ENCODE measurements at regions not wholly inside any gene's neighbourhood (a gene's known extent, or its start where the extent isn't known, plus 50 kb on each side); places are given as distances from the start of the nearest gene placed in this dataset.

DNA sequence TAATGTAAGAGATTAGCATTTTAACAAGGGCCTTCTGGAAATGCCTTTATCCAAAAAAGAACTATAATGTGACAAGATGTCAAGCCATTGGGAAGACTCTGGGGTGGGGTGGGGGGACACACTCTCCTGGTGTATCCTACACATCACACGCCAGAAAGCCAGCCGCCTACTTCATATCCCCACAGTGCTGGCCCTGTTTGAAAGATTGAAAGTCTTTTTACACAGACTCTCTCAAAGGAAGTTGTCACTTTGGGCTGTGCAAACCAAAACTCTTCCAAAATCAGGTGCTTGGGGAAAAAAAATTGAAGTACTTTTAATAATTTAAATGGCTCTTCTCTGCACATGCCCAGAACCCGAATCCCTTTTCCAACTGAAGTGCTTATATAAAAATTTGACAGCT, 666.7 kb downstream of the BCL11A start:
- peak overlapping the region; percentile 89 for H3K27ac ChIP-seq (ENCODE audit: low read length)
- no peaks in the 10 kb centered on the region for H3K9me3 ChIP-seq (ENCODE audit: insufficient read depth, low read length)
- no peaks in the 10 kb centered on the region for H4K20me1 ChIP-seq (ENCODE audit: insufficient read depth, low read length)
- H3K4me2 ChIP-seq (ENCODE audit: low read length) = peak overlapping the region; percentile 71
- H3K27me3 ChIP-seq (ENCODE audit: low read depth, low read length) = no peaks in the 10 kb centered on the region
- H2AFZ ChIP-seq (ENCODE audit: low read depth, low read length) = 0 out of 2 replicates have a peak overlapping the region, but pooled peaks have one; percentile 64
- TF ChIP-seq EZH2phosphoT487 (IDR thresholded peaks at IDR 0.05; ENCODE audit: low read depth) = no peak
- no peaks in the 10 kb centered on the region for H3K79me2 ChIP-seq (ENCODE audit: low read length)
- H3K4me3 ChIP-seq (ENCODE audit: low read length) = peak overlapping the region; percentile 59
- H3K9ac ChIP-seq (ENCODE audit: low read length) = peak overlapping the region; percentile 72
- no peaks in the 10 kb centered on the region for H3K36me3 ChIP-seq (replicated peaks; ENCODE audit: low read depth, low read length)
- peaks cover 41% of the 10 kb centered on the region for H3K4me1 ChIP-seq (ENCODE audit: low read length)

DNA sequence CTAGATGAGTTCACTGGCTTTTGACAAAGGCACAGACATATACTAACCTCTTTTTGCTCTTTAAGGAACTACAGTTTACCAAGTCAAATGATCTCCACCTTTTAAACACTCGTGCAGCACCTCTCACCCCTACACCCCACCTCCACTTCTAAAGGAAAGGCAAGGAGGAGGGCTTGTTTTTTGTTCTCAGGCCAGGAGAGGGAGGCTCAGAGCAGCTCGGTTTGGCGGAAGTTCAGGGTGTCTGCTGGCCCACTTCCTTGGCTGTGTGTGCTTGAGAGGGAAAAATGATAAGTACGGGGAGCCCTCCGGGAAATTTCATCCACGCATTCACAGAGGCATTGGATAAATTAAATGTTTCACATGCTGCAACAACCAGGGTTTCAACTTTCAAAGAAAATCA, 667.9 kb downstream of the BCL11A start:
- H3K79me2 ChIP-seq (ENCODE audit: low read length) = no peaks in the 10 kb centered on the region
- no peaks in the 10 kb centered on the region for H4K20me1 ChIP-seq (ENCODE audit: insufficient read depth, low read length)
- peak overlapping the region; percentile 89 for H3K27ac ChIP-seq (ENCODE audit: low read length)
- H3K27me3 ChIP-seq (ENCODE audit: low read depth, low read length) = no peaks in the 10 kb centered on the region
- H3K4me1 ChIP-seq (ENCODE audit: low read length) = peaks cover 41% of the 10 kb centered on the region
- peak overlapping the region; percentile 59 for H3K4me3 ChIP-seq (ENCODE audit: low read length)
- H3K9me3 ChIP-seq (ENCODE audit: insufficient read depth, low read length) = no peaks in the 10 kb centered on the region
- TF ChIP-seq, protein P1, sequence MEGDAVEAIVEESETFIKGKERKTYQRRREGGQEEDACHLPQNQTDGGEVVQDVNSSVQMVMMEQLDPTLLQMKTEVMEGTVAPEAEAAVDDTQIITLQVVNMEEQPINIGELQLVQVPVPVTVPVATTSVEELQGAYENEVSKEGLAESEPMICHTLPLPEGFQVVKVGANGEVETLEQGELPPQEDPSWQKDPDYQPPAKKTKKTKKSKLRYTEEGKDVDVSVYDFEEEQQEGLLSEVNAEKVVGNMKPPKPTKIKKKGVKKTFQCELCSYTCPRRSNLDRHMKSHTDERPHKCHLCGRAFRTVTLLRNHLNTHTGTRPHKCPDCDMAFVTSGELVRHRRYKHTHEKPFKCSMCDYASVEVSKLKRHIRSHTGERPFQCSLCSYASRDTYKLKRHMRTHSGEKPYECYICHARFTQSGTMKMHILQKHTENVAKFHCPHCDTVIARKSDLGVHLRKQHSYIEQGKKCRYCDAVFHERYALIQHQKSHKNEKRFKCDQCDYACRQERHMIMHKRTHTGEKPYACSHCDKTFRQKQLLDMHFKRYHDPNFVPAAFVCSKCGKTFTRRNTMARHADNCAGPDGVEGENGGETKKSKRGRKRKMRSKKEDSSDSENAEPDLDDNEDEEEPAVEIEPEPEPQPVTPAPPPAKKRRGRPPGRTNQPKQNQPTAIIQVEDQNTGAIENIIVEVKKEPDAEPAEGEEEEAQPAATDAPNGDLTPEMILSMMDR (IDR thresholded peaks at IDR 0.05; ENCODE audit: low read depth, low read length) = peak; percentile 40
- TF ChIP-seq EZH2phosphoT487 (IDR thresholded peaks at IDR 0.05; ENCODE audit: low read depth) = no peak
- H3K9ac ChIP-seq (ENCODE audit: low read length) = peak overlapping the region; percentile 72
- H3K36me3 ChIP-seq (replicated peaks; ENCODE audit: low read depth, low read length) = no peaks in the 10 kb centered on the region
- H2AFZ ChIP-seq (ENCODE audit: low read depth, low read length) = peak overlapping the region; percentile 64
- H3K4me2 ChIP-seq (ENCODE audit: low read length) = peak overlapping the region; percentile 71

DNA sequence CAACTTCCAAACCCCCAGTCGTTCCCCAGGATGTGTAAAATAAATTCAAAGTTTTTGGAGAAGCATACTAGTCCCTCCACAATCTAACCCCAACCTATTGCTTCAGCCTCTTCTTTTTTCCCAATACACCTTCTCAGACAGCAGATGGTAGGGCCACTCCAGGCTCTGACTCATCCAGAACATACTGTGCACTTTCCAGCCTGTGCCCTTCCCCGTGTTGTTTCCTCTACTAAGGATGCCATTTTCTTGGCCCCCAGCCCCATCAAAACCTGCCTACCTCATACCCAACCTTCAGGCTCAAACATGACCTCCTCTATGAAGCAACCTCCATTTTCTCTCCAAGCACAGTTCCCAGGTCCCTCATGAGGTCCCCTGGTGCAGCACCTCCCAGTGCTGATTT, 669.3 kb downstream of the BCL11A start:
- no peaks in the 10 kb centered on the region for H3K79me2 ChIP-seq (ENCODE audit: low read length)
- H3K36me3 ChIP-seq (replicated peaks; ENCODE audit: low read depth, low read length) = no peaks in the 10 kb centered on the region
- TF ChIP-seq EZH2phosphoT487 (IDR thresholded peaks at IDR 0.05; ENCODE audit: low read depth) = no peak
- TF ChIP-seq, protein P1 (IDR thresholded peaks at IDR 0.05; ENCODE audit: low read depth, low read length) = no peak
- no peak overlapping the region for H3K27ac ChIP-seq (ENCODE audit: low read length)
- H3K9me3 ChIP-seq (ENCODE audit: insufficient read depth, low read length) = no peaks in the 10 kb centered on the region
- H3K4me2 ChIP-seq (ENCODE audit: low read length) = no peak overlapping the region
- H4K20me1 ChIP-seq (ENCODE audit: insufficient read depth, low read length) = no peaks in the 10 kb centered on the region
- no peaks in the 10 kb centered on the region for H3K27me3 ChIP-seq (ENCODE audit: low read depth, low read length)
- H3K4me3 ChIP-seq (ENCODE audit: low read length) = no peak overlapping the region
- H3K4me1 ChIP-seq (ENCODE audit: low read length) = peaks cover 41% of the 10 kb centered on the region
- H2AFZ ChIP-seq (ENCODE audit: low read depth, low read length) = no peak overlapping the region
- H3K9ac ChIP-seq (ENCODE audit: low read length) = no peak overlapping the region

DNA sequence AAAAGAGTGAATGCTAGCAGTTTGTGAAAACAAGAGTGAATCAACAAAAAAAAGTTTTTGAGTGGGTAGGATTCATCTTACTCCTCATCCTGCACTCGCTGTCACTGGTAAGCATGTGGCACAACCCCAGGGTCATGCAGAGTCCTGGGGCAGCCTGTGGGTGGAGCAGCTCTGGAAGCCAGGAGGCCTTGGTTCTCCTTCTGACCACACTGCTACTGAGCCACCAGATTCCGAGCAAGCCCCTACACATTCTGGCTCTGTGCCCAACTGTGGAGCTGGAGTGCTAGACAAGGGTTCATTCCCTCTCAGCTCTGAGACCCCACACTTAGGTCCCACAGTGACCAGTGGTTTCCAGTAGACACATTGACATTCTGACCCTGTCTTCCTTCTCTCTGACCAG, 670.6 kb downstream of the BCL11A start:
- Histone ChIP-seq H4K20me1 (ENCODE audit: insufficient read depth, low read length) (no peaks in the 10 kb centered on the region), H3K4me2 (ENCODE audit: low read length) (no peak overlapping the region), H3K27me3 (ENCODE audit: low read depth, low read length) (no peaks in the 10 kb centered on the region), H3K79me2 (ENCODE audit: low read length) (no peaks in the 10 kb centered on the region), H3K27ac (ENCODE audit: low read length) (no peak overlapping the region), H3K9me3 (ENCODE audit: insufficient read depth, low read length) (no peaks in the 10 kb centered on the region), H2AFZ (ENCODE audit: low read depth, low read length) (no peak overlapping the region), H3K9ac (ENCODE audit: low read length) (no peak overlapping the region), H3K36me3 (replicated peaks; ENCODE audit: low read depth, low read length) (no peaks in the 10 kb centered on the region), H3K4me1 (ENCODE audit: low read length) (peaks cover 29% of the 10 kb centered on the region), H3K4me3 (ENCODE audit: low read length) (no peak overlapping the region)
- TF ChIP-seq EZH2phosphoT487 (IDR thresholded peaks at IDR 0.05; ENCODE audit: low read depth) = no peak
- TF ChIP-seq, protein P1 (IDR thresholded peaks at IDR 0.05; ENCODE audit: low read depth, low read length) = no peak

DNA sequence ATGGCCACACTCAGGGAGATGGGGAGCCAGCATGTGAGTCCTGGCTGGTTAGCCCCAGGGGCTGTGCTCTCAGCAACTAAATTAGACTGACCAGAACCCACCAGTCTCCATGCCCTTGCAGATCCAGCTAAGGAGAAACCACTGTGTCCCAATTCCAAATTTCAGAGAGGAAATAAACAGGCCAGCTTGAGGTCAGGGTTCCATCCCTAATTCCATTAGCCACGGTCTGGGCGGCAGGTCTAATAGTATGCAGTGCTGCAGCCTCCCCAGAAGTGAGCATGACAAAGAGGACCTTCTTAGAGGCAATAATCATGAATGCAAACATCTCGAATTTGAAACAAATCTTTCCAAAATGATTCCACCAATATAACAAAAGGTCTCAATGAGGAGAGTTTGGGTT, 671.2 kb downstream of the BCL11A start:
- H3K27ac ChIP-seq (ENCODE audit: low read length) = no peak overlapping the region
- H3K27me3 ChIP-seq (ENCODE audit: low read depth, low read length) = no peaks in the 10 kb centered on the region
- no peaks in the 10 kb centered on the region for H4K20me1 ChIP-seq (ENCODE audit: insufficient read depth, low read length)
- H3K4me3 ChIP-seq (ENCODE audit: low read length) = no peak overlapping the region
- H2AFZ ChIP-seq (ENCODE audit: low read depth, low read length) = no peak overlapping the region
- TF ChIP-seq EZH2phosphoT487 (IDR thresholded peaks at IDR 0.05; ENCODE audit: low read depth) = no peak
- TF ChIP-seq, protein P1 (IDR thresholded peaks at IDR 0.05; ENCODE audit: low read depth, low read length) = no peak
- no peaks in the 10 kb centered on the region for H3K9me3 ChIP-seq (ENCODE audit: insufficient read depth, low read length)
- H3K4me1 ChIP-seq (ENCODE audit: low read length) = peaks cover 24% of the 10 kb centered on the region
- no peaks in the 10 kb centered on the region for H3K36me3 ChIP-seq (replicated peaks; ENCODE audit: low read depth, low read length)
- H3K9ac ChIP-seq (ENCODE audit: low read length) = no peak overlapping the region
- no peaks in the 10 kb centered on the region for H3K79me2 ChIP-seq (ENCODE audit: low read length)
- H3K4me2 ChIP-seq (ENCODE audit: low read length) = no peak overlapping the region

Measured in OCI-LY3 (cell line).